CD4-positive, alpha-beta T cell (primary cell): ENCODE measurements at regions not wholly inside any gene's neighbourhood (a gene's known extent, or its start where the extent isn't known, plus 50 kb on each side); places are given as distances from the start of the nearest gene placed in this dataset.

Experiments
- ATAC-seq: fragments of 200-7000 bp; cut with Tn5 transposase; one replicate; pipeline ENCODE4 v1.10.0; 2022; ENCODE audit warnings: mild to moderate bottlenecking; ENCODE audit not compliant: poor library complexity
- CTCF ChIA-PET: fragments of 350-600 bp; sonication (Branson Sonifier 250); formaldehyde crosslinking; loops from one replicate; lab custom pipeline; 2021; ENCODE audit warnings: antibody characterized with exemption, inconsistent platforms; lab: Charles Lee
- POLR2A ChIA-PET: fragments of 350-600 bp; sonication (Branson Sonifier 250); formaldehyde crosslinking; loops from one replicate; lab custom pipeline; 2021; ENCODE audit warnings: antibody characterized with exemption, inconsistent platforms; lab: Charles Lee
- DNase-seq, 14 experiments: peaks; one replicate each; pipeline ENCODE4 v3.0.0-alpha.2; 2013 to 2020; ENCODE audit warnings: mixed read lengths in 2 of 14
- H3K27ac ChIP-seq, 2 donors: one replicate each; pipeline versions ENCODE4 v1.5.1 to v1.7.0; 2013; ENCODE audit warnings: low read length in 2 of 2, low read depth in 1 of 2, mild to moderate bottlenecking in 1 of 2
- H3K27me3 ChIP-seq, 2 experiments: 1 replicate in 1 of 2; 2 replicates in 1 of 2; pipeline versions ENCODE4 v1.6.1 to v1.7.0; 2013; ENCODE audit warnings: low read length in 2 of 2, control low read depth in 1 of 2, mild to moderate bottlenecking in 1 of 2, moderate library complexity in 1 of 2; ENCODE audit not compliant: insufficient read depth in 2 of 2, control insufficient read depth in 1 of 2
- H3K36me3 ChIP-seq: one replicate; pipeline ENCODE4 v1.6.1; 2013; ENCODE audit warnings: low read length, control low read depth; ENCODE audit not compliant: insufficient read depth
- H3K4me1 ChIP-seq: one replicate; pipeline ENCODE4 v1.6.1; 2013; ENCODE audit warnings: low read length, control low read depth; ENCODE audit not compliant: insufficient read depth
- H3K4me3 ChIP-seq: one replicate; pipeline ENCODE4 v1.5.1; 2013; ENCODE audit warnings: mild to moderate bottlenecking, low read length, moderate library complexity
- H3K9me3 ChIP-seq, 2 experiments: 1 replicate in 1 of 2; 2 replicates in 1 of 2; pipeline versions ENCODE4 v1.6.1 to v1.7.0; 2013; ENCODE audit warnings: low read length in 2 of 2, mild to moderate bottlenecking in 2 of 2, control low read depth in 1 of 2, moderate library complexity in 1 of 2; ENCODE audit not compliant: control insufficient read depth in 1 of 2, insufficient read depth in 1 of 2
- H3K27ac Mint-ChIP-seq: one replicate; pipeline ENCODE4 v1.8.0; 2020; ENCODE audit warnings: mixed read lengths
- H3K27me3 Mint-ChIP-seq: one replicate; pipeline ENCODE4 v1.8.0; 2021; ENCODE audit warnings: mixed read lengths
- H3K36me3 Mint-ChIP-seq: one replicate; pipeline ENCODE4 v1.8.0; 2021; ENCODE audit warnings: low read depth, mixed read lengths
- H3K4me1 Mint-ChIP-seq: one replicate; pipeline ENCODE4 v1.8.0; 2021; ENCODE audit warnings: low read depth, mixed read lengths
- H3K4me3 Mint-ChIP-seq: one replicate; pipeline ENCODE4 v1.8.0; 2020; ENCODE audit warnings: mild to moderate bottlenecking, mixed read lengths
- H3K9me3 Mint-ChIP-seq: one replicate; pipeline ENCODE4 v1.8.0; 2020; ENCODE audit warnings: mixed read lengths
- CTCF ChIP-seq: fragments of 200-600 bp; IDR thresholded peaks from one replicate; pipeline ENCODE4 v1.8.0; 2022; ENCODE audit warnings: antibody characterized with exemption, mild to moderate bottlenecking
- intact Hi-C, 2 experiments: fragments of 100-400 bp; cut with DNase I in 1 of 2; cut with micrococcal nuclease in 1 of 2; formaldehyde crosslinking; loops; one replicate each; pipeline versions ENCODE4 v1.15.1 to v1.9.0; 2023 to 2025; cut with DNase I, micrococcal nuclease

- no peaks in the 10 kb centered on the region for H3K36me3 Mint-ChIP-seq
- no peak for TF ChIP-seq CTCF
- no peaks in the 10 kb centered on the region for H3K4me1 Mint-ChIP-seq
- Histone ChIP-seq H3K27me3 (no peaks in the 10 kb centered on the region), H3K27ac (no peak overlapping the region), H3K36me3 (no peaks in the 10 kb centered on the region), H3K9me3 (peaks cover 0 to 6% of the 10 kb centered on the region in 2 experiments), H3K4me1 (no peaks in the 10 kb centered on the region), H3K4me3 (no peak overlapping the region)
- ATAC-seq (no peak), DNase-seq (no peak)
- no peaks in the 10 kb centered on the region for H3K27me3 Mint-ChIP-seq
- ChIA-PET POLR2A (no interaction called here), CTCF (no interaction called here)
- intact Hi-C loops, result no loop called here
- H3K27ac Mint-ChIP-seq, result no peak overlapping the region
- H3K9me3 Mint-ChIP-seq, result no peaks in the 10 kb centered on the region
- H3K4me3 Mint-ChIP-seq, result no peak overlapping the region
Measured at GRCh38 chr6:2414885-2415547, 169.6 kb upstream of the GMDS start.

GRCh38 chr6:2412731-2413130 is 167.3 kb upstream of the GMDS start:
- Histone ChIP-seq H3K27me3 (no peaks in the 10 kb centered on the region), H3K9me3 (peaks cover 0 to 6% of the 10 kb centered on the region in 2 experiments), H3K4me1 (no peaks in the 10 kb centered on the region), H3K27ac (no peak overlapping the region), H3K36me3 (no peaks in the 10 kb centered on the region), H3K4me3 (no peak overlapping the region)
- ATAC-seq, result no peak
- no peak for TF ChIP-seq CTCF
- DNase-seq, result no peak
- Mint-ChIP-seq H3K36me3 (no peaks in the 10 kb centered on the region), H3K4me3 (no peak overlapping the region), H3K9me3 (no peaks in the 10 kb centered on the region), H3K4me1 (no peaks in the 10 kb centered on the region), H3K27ac (no peak overlapping the region), H3K27me3 (no peaks in the 10 kb centered on the region)
- ChIA-PET POLR2A (no interaction called here), CTCF (interaction anchor here (1.3 kb wide), 1 partner anchor 17 kb away, joined by 3 read pairs; no protein-coding TSS in a partner anchor)
- intact Hi-C loops, result no loop called here

- ATAC-seq (no peak), DNase-seq (no peak)
- Histone ChIP-seq H3K27ac (no peak overlapping the region), H3K36me3 (no peaks in the 10 kb centered on the region), H3K27me3 (no peaks in the 10 kb centered on the region), H3K4me3 (no peak overlapping the region), H3K9me3 (no peaks in the 10 kb centered on the region), H3K4me1 (no peaks in the 10 kb centered on the region)
- ChIA-PET CTCF (no interaction called here), POLR2A (no interaction called here)
- Mint-ChIP-seq H3K4me3 (no peak overlapping the region), H3K9me3 (no peaks in the 10 kb centered on the region), H3K27me3 (no peaks in the 10 kb centered on the region), H3K36me3 (no peaks in the 10 kb centered on the region), H3K4me1 (no peaks in the 10 kb centered on the region), H3K27ac (no peak overlapping the region)
- no peak for TF ChIP-seq CTCF
- intact Hi-C loops, result no loop called here
Measured at GRCh38 chr6:2410656-2411380, 165.4 kb upstream of the GMDS start.
